Hepatocyte (in vitro differentiated cells): ENCODE measurements at regions not wholly inside any gene's neighbourhood (a gene's known extent, or its start where the extent isn't known, plus 50 kb on each side); places are given as distances from the start of the nearest gene placed in this dataset.

ENCODE experiments used
- DNase-seq: peaks from one replicate; pipeline ENCODE4 v3.0.0-alpha.2; 2016; ENCODE audit warnings: low spot score
- H2AFZ ChIP-seq: fragments of 200-600 bp; sonication (generic); 2 replicates; pipeline ENCODE4 v1.6.0; 2016; ENCODE audit warnings: antibody characterized with exemption, mild to moderate bottlenecking
- H3K27ac ChIP-seq: fragments of 200-600 bp; sonication (generic); 2 replicates; pipeline ENCODE4 v1.5.1; 2016; ENCODE audit warnings: mild to moderate bottlenecking
- H3K27me3 ChIP-seq: fragments of 200-600 bp; sonication (generic); 2 replicates; pipeline ENCODE4 v1.6.1; 2016
- H3K36me3 ChIP-seq: fragments of 200-600 bp; sonication (generic); replicated peaks from 2 replicates; pipeline ENCODE4 v1.5.1; 2016; ENCODE audit warnings: low read depth; ENCODE audit not compliant: insufficient read depth
- H3K4me1 ChIP-seq: fragments of 200-600 bp; sonication (generic); 2 replicates; pipeline ENCODE4 v1.5.1; 2016; ENCODE audit warnings: mild to moderate bottlenecking, moderate library complexity; ENCODE audit not compliant: insufficient read depth
- H3K4me2 ChIP-seq: fragments of 200-600 bp; sonication (generic); 2 replicates; pipeline ENCODE4 v1.6.0; 2016
- H3K4me3 ChIP-seq: fragments of 200-600 bp; sonication (generic); 2 replicates; pipeline ENCODE4 v1.5.1; 2016; ENCODE audit warnings: mild to moderate bottlenecking
- H3K79me2 ChIP-seq: fragments of 200-600 bp; sonication (generic); 2 replicates; pipeline ENCODE4 v1.6.0; 2017; ENCODE audit warnings: mild to moderate bottlenecking
- H3K9me2 ChIP-seq: fragments of 200-600 bp; sonication (generic); replicated peaks from 2 replicates; pipeline ENCODE4 v1.6.0; 2017; ENCODE audit warnings: mild to moderate bottlenecking; ENCODE audit not compliant: insufficient read depth
- H3K9me3 ChIP-seq: fragments of 200-600 bp; sonication (generic); 2 replicates; pipeline ENCODE4 v1.5.1; 2016; ENCODE audit warnings: low read depth, mild to moderate bottlenecking
- H4K20me1 ChIP-seq: fragments of 200-600 bp; sonication (generic); 2 replicates; pipeline ENCODE4 v1.6.0; 2016; ENCODE audit warnings: mild to moderate bottlenecking; ENCODE audit not compliant: insufficient read depth, poor library complexity, severe bottlenecking
- CTCF ChIP-seq: fragments of 200-600 bp; sonication (generic); IDR thresholded peaks from 2 replicates; pipeline ENCODE4 v1.5.1; 2016; ENCODE audit warnings: antibody characterized with exemption, mild to moderate bottlenecking; ENCODE audit not compliant: poor library complexity
- EZH2 ChIP-seq: fragments of 200-600 bp; sonication (generic); IDR thresholded peaks from 2 replicates; pipeline ENCODE4 v1.6.1; 2016; ENCODE audit warnings: antibody characterized with exemption, mild to moderate bottlenecking, borderline replicate concordance
- EZH2phosphoT487 ChIP-seq: fragments of 200-600 bp; sonication (generic); IDR thresholded peaks from one replicate; pipeline ENCODE4 v1.6.1; 2018; ENCODE audit warnings: antibody characterized with exemption, mild to moderate bottlenecking, low read depth, moderate library complexity; ENCODE audit not compliant: unreplicated experiment, severe bottlenecking
- WGBS: methylation state at CpG from one replicate; pipeline ENCODE4 v1.1.6; 2016; ENCODE audit warnings: low lambda C conversion rate; ENCODE audit errors: missing lambda C conversion rate; 5-methylcytosine and 5-hydroxymethylcytosine counted together

- no peak overlapping the region for H3K4me2 ChIP-seq
Observed at GRCh38 chr10:44036425-44036824, 348.5 kb downstream of the CXCL12 start.

DNA sequence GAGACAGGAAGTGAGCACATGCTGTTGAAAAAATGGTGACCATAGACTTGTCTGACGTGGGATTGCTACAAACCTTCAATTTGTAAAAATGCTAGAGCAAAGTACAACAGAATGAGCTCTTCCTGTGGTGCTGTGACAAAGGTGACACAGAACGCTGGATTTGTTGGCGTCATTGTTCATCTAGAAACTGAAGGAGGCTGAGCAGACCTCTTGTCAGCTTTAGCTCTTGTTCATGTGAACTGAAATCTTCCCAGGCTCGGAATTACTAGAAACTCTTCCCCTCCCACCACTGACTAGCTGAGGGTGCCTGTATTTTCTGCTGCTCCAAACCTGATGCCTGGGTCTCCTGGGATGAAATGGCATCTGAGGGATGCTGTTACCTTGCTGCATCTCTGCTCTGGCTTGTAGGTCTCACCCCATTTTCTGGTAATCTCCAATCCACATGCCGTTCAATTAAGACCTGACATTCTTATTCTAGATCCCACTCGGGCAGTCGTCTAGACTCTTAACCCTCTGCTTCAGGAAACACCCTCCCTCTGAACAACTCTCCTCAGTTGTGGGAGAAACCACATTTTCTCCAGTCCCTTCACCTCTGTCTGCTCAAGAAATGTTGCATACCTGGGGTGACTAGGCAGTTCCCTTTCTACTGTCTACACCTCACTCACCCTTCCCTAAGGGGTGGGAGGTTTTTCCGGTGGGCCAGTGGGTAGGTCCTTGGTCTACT is 349.3 kb downstream of the CXCL12 start:
- H3K36me3 ChIP-seq: no peaks in the 10 kb centered on the region
- no peak overlapping the region for H2AFZ ChIP-seq
- H3K4me2 ChIP-seq: no peak overlapping the region
- no peaks in the 10 kb centered on the region for H3K4me1 ChIP-seq
- no peaks in the 10 kb centered on the region for H3K27me3 ChIP-seq
- no peak for DNase-seq
- no peak overlapping the region for H3K27ac ChIP-seq
- H4K20me1 ChIP-seq: no peaks in the 10 kb centered on the region
- H3K9me2 ChIP-seq: no peaks in the 10 kb centered on the region
- H3K9me3 ChIP-seq: no peaks in the 10 kb centered on the region
- no peaks in the 10 kb centered on the region for H3K79me2 ChIP-seq
- TF ChIP-seq EZH2 (no peak), CTCF (no peak), EZH2phosphoT487 (no peak)
- WGBS: 77% methylated on average over 8 of the region's 8 CpGs
- H3K4me3 ChIP-seq: no peak overlapping the region

More at GRCh38 chr10:44036425-44036824, 348.5 kb downstream of the CXCL12 start:
- H3K4me3 ChIP-seq: no peak overlapping the region
- H4K20me1 ChIP-seq: no peaks in the 10 kb centered on the region
- DNase-seq: no peak
- H3K79me2 ChIP-seq: no peaks in the 10 kb centered on the region
- no peak overlapping the region for H2AFZ ChIP-seq
- H3K9me2 ChIP-seq: no peaks in the 10 kb centered on the region
- H3K9me3 ChIP-seq: no peaks in the 10 kb centered on the region
- H3K36me3 ChIP-seq: no peaks in the 10 kb centered on the region
- H3K27ac ChIP-seq: no peak overlapping the region
- WGBS: 55% methylated on average over 3 of the region's 3 CpGs
- H3K27me3 ChIP-seq: no peaks in the 10 kb centered on the region
- TF ChIP-seq EZH2phosphoT487: no peak
- TF ChIP-seq EZH2: no peak
- no peak for TF ChIP-seq CTCF
- no peaks in the 10 kb centered on the region for H3K4me1 ChIP-seq

- Histone ChIP-seq H2AFZ (no peak overlapping the region), H3K27me3 (no peaks in the 10 kb centered on the region), H4K20me1 (no peaks in the 10 kb centered on the region), H3K4me1 (no peaks in the 10 kb centered on the region), H3K9me2 (no peaks in the 10 kb centered on the region), H3K4me3 (no peak overlapping the region), H3K27ac (no peak overlapping the region), H3K4me2 (no peak overlapping the region), H3K36me3 (no peaks in the 10 kb centered on the region), H3K9me3 (no peaks in the 10 kb centered on the region), H3K79me2 (no peaks in the 10 kb centered on the region)
- no peak for DNase-seq
- WGBS: 96% methylated on average over 1 of the region's 1 CpG
- TF ChIP-seq CTCF (no peak), EZH2 (no peak), EZH2phosphoT487 (no peak)
Observed at GRCh38 chr10:44034946-44035345, 350.0 kb downstream of the CXCL12 start.
